GM21367 (cell line): ENCODE measurements at regions not wholly inside any gene's neighbourhood (a gene's known extent, or its start where the extent isn't known, plus 50 kb on each side); places are given as distances from the start of the nearest gene placed in this dataset.
"Not testable (repeated sequence)": the region's sequence is repeated elsewhere in the genome, so short reads cannot be mapped to it uniquely, and the experiment has no call there.

ENCODE experiments used
- ATAC-seq: cut with Tn5 transposase; IDR thresholded peaks from one replicate; pipeline ENCODE4 v1.9.1; 2021; ENCODE audit not compliant: unreplicated experiment

DNA sequence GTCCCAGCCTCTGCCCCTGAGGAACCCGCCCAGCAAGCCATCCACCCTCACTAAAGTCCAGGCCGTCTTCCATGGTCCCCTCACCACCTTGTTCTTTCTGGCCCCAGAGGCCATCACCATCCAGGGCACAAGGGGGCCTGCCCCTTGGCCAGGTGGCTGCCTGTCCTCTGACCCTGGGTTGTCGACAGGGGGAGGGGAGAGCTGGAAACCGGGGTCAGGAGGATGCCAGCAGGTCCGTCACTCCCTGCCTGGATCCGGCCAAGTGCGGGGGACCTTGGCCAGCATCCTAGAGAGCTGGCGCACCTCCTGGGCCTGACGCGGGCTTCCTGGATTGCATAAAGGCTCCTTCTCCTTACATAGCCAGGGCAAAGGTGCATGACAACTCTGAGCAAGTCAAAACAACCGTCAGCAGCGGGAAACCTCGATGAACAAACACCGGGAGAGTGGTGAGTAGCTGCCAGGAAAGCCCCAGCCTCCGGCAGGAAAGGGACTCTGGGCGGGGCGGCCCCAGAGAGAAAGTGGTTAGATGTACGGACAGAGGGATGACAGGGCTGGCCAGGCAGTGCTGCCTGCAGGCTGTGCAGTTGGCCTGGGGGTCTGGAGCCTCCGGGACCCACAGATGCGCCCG lies 4461.2 kb upstream of the TPTE start:
- not testable (repeated sequence) for ATAC-seq

GRCh38 chr21:6066320-6066985 lies 4454.9 kb upstream of the TPTE start:
- ATAC-seq: not testable (repeated sequence)

DNA sequence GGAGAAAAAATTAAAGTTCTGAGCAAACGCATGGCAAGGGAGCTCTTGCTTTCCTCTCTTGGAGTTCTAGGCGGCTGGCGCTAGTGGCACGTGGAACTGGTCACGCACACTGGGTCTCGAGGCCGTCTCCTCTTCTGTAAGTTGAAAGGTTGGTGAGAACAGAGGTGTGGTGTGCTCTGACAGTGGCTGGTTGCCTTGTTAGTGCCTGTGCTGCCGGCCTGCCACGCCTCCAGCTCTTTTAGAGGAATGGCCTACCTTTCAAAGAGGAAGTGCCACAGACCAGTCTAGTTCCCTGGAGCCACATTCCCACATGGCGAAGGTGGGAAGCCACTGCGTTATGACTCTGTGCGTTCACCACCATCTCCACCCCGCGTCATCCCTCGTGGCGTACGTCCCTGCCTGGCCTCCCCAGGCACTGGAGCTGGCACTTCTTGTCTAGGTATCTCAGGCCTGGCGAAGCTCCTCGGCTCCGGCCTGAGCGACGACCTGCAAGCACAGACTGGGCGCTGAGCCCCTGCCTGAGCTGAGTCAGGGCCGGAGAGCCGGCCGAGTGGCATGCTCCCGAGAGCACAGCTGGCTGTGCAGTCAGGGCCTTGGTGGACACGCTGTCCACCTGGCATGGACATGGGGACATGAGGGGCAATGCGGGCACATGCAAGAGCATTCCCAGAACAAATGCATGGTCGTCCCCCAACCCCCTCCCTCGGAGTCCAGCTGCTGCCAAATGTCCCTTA lies 4453.1 kb upstream of the TPTE start:
- not testable (repeated sequence) for ATAC-seq

GRCh38 chr21:6070213-6070612 lies 4451.2 kb upstream of the TPTE start:
- ATAC-seq: not testable (repeated sequence)

DNA sequence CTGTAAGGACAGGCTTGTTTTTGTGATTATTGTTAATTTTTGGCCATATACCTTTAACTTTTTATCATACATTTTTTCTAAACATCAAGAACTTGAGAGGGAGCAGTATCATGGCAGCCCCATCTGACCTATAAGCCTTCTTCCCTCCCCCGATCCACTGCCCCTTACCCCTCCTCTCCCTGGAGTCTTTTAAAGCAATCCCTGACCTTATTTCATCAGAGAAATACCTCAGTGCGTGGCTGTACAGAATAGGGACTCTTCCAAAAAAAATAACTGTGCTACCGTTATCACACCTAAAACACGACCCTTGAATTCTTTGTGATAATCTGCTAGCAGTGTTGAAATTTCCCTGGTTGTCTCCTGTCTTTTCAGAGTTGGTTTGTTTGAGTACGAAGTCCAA lies 4448.7 kb upstream of the TPTE start:
- ATAC-seq: not testable (repeated sequence)

DNA sequence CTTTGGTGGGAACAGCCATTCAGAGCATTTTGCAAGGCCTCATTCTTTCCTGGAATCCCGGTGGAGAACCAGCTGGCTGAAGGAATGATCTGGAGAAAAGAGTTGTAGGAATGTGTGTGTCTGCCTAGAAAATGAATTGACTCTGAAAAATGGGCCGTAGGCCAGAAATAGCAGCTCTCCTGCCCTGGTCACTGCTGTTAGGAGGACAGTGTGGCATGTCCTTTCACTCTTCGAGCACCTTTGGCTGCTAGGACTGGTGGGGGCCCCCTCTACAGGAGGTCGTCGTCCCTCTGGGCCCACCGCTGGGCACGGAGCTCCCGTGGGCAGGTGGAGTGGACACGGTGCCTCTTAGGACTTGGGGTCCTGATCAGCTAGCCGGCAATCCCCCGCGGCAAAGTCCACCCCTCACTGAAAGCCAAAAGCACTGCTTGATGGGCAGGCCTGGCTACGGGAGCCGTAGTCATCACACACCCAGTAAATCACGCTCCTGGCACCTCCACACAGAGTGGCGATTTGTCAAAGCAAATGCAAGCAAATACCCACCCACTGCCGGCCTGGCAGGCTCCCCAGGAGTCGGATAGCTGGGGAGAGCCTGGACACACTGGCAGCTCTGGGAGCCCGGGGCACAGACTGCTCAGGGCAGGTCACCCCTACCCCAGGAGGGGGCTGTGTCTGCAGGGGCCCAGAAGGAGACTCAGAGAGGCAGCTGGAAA lies 4447.2 kb upstream of the TPTE start:
- not testable (repeated sequence) for ATAC-seq

DNA sequence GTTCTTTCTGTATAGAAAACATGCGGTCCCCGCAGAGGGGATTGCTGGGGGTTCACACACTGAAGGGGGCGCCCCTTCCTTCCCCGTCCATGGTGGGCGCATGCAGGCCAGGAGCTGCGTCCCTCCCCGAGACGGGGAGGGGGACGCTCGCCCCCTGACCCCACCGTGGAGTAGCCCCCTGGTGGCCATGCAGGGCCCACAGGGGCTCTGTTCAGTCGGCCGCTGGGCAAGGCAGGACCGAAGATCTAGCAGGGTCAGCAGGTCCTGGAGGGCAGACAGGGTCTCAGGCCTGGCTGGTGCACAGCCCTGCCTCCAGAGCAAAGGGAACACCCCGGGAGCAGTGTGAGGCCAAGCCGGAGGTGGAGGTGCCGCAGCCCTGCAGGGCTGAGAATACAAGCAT lies 4446.4 kb upstream of the TPTE start:
- not testable (repeated sequence) for ATAC-seq

- not testable (repeated sequence) for ATAC-seq
These were observed 4445.7 kb upstream of the TPTE start for GRCh38 chr21:6075627-6076208.

- not testable (repeated sequence) for ATAC-seq
These were observed 4444.0 kb upstream of the TPTE start for GRCh38 chr21:6077358-6077757.

DNA sequence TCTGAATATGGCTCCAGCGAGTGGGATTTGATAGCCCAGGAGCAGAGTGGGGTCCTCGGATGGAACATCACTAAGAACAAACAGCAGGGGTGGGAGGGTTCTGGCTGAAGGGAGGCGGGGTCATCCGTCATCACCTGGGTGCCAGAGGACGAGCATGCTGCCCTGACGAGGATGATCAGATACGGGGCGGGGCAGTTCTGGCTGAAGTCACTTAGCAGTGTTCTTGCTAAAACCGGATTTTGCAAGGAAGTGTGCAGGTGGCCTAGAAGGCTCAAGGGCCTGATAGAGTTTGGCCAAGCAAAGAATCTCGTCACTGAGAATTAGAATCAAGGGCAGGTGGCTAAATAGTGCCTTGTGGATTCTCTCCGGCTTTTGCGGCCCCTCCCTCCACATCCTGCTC lies 4442.5 kb upstream of the TPTE start:
- not testable (repeated sequence) for ATAC-seq

DNA sequence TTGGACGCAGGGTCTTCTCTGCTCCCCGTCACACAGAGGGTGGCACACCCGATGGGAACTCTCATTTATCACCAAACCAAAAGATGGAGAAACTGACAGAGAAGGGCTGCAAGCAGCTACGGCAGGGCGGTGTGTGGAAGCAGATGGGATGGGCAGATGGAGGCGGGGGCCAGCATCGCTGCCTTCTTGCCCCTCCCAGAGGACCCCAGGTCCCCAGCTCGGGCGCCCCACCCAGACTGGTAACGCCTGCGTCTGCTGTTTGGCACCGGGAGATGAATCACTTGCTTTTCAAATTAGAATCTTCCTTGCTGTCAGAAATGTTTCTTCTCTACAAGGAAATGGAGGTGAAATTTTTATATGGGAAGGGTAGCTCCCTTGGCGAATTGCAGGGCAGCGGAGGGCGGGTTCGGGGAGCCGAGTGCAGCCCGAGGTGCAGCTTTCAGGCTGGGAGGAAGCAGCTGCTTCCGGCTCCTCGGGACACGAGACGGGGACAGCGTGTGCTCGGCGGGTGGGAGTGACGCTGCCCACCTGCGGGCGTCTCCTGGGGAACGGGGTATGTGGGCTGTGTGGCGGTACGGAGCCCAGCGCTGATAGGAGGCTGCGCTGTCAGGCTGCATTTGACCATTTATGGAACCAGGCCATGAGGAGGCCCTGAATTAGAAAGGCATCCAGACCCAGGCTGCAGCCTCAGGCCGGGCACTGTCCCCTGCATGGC lies 4440.3 kb upstream of the TPTE start:
- not testable (repeated sequence) for ATAC-seq

- not testable (repeated sequence) for ATAC-seq
These were observed 4439.2 kb upstream of the TPTE start for GRCh38 chr21:6082166-6082565.

GRCh38 chr21:6083574-6084120 lies 4437.7 kb upstream of the TPTE start:
- not testable (repeated sequence) for ATAC-seq

GRCh38 chr21:6086038-6086437 lies 4435.3 kb upstream of the TPTE start:
- ATAC-seq: not testable (repeated sequence)

- ATAC-seq: not testable (repeated sequence)
These were observed 4433.7 kb upstream of the TPTE start for GRCh38 chr21:6087579-6088178.

DNA sequence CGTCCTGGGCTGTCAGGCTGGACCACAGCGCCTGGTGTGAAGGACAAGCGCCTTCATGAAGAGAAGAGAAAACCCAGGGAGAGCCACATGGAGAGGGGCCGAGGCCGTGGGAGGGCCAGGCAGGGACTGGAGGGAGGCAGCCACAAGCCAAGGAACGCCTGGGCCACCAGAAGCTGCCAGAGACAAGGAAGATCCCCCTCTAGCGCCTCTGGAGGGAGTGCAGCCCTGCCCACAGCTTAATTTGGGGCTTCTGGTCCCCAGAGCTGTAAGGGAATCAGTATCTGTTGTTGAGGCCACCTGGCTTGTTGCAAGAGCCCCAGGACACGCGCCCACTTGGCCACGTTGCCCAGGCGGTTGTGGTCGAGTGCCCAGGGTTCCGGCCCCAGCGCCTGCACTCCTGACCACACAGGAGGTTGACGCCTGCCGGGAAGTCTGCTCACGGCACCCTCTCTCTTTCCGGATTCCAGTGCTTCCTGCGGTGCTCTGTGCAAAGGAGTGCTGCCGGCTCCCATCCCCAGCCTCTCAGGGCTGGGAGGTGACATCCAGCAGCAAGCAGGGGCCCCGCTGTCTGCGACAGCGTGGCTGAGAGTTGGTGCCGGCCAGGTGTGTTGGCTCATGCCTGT lies 4431.0 kb upstream of the TPTE start:
- ATAC-seq: not testable (repeated sequence)

- not testable (repeated sequence) for ATAC-seq
These were observed 4429.9 kb upstream of the TPTE start for GRCh38 chr21:6091335-6092027.

DNA sequence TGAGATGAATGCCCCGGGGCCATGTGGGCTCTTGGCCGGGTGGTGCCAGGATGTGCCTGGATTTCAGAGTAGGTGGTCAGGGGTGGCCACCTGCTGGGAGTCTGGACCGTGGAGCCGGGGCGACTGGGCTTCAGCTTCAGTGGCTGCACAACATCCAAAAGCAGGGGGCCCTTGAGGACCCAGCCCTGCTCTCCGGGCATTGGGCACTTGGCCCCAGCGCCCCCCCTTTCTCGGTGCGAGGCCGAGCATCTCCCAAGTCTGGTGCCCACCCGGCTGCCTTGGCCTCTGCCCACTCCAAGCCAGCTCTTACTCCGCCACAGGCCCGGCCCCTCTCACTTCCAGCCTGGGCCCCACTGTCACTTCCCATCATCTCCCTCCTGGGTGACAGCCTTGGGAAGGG lies 4429.0 kb upstream of the TPTE start:
- not testable (repeated sequence) for ATAC-seq
